CD14-positive monocyte (primary cell): ENCODE measurements at regions not wholly inside any gene's neighbourhood (a gene's known extent, or its start where the extent isn't known, plus 50 kb on each side); places are given as distances from the start of the nearest gene placed in this dataset.
A peak's percentile ranks its signal among the peaks of the same experiment; 100 is the strongest.

ENCODE experiments used
- DNase-seq, 3 donors: peaks; one replicate each; pipeline ENCODE4 v3.0.0-alpha.2; 2011 to 2022
- H2AFZ ChIP-seq: 2 replicates; pipeline ENCODE4 v1.6.0; 2012; ENCODE audit warnings: mild to moderate bottlenecking, low read depth, low read length, inconsistent platforms; ENCODE audit not compliant: insufficient read depth, poor library complexity, severe bottlenecking
- H3K27ac ChIP-seq, 2 donors: 1 replicate in 1 of 2; 2 replicates in 1 of 2; pipeline ENCODE4 v1.5.1; 2012 to 2013; ENCODE audit warnings: low read length in 2 of 2, control low read depth in 1 of 2, inconsistent platforms in 1 of 2, low read depth in 1 of 2, mild to moderate bottlenecking in 1 of 2
- H3K27me3 ChIP-seq, 2 donors: one replicate each; pipeline versions ENCODE4 v1.6.0 to v1.6.1; 2011 to 2013; ENCODE audit warnings: low read length in 2 of 2; ENCODE audit not compliant: control insufficient read depth in 2 of 2, insufficient read depth in 2 of 2
- H3K36me3 ChIP-seq, 2 donors: replicated peaks in 1 of 2; 1 replicate in 1 of 2; 2 replicates in 1 of 2; pipeline versions ENCODE4 v1.5.1 to v1.6.1; 2012 to 2013; ENCODE audit warnings: low read length in 2 of 2, control low read depth in 1 of 2, inconsistent platforms in 1 of 2, mild to moderate bottlenecking in 1 of 2; ENCODE audit not compliant: insufficient read depth in 2 of 2, control insufficient read depth in 1 of 2
- H3K4me1 ChIP-seq, 2 donors: 1 replicate in 1 of 2; 2 replicates in 1 of 2; pipeline versions ENCODE4 v1.5.1 to v1.6.1; 2012 to 2013; ENCODE audit warnings: low read length in 2 of 2, control low read depth in 1 of 2, inconsistent platforms in 1 of 2, mild to moderate bottlenecking in 1 of 2, moderate library complexity in 1 of 2; ENCODE audit not compliant: insufficient read depth in 2 of 2, control insufficient read depth in 1 of 2
- H3K4me2 ChIP-seq: replicated peaks from 2 replicates; pipeline ENCODE3; 2012; ENCODE audit warnings: low read length, moderate library complexity, mild to moderate bottlenecking; ENCODE audit not compliant: poor library complexity, severe bottlenecking; ENCODE audit errors: extremely low read depth
- H3K4me3 ChIP-seq, 3 experiments: fragments of 200-600 bp in 1 of 3; sonication (generic) in 1 of 3; replicated peaks in 1 of 3; 1 replicate in 2 of 3; 2 replicates in 1 of 3; pipeline ENCODE4 v1.5.1; 2011 to 2013; ENCODE audit warnings: low read length in 3 of 3, mild to moderate bottlenecking in 3 of 3, control low read depth in 2 of 3, low read depth in 2 of 3, inconsistent platforms in 1 of 3, moderate library complexity in 1 of 3
- H3K79me2 ChIP-seq: 2 replicates; pipeline ENCODE4 v1.6.0; 2012; ENCODE audit warnings: mild to moderate bottlenecking, control low read depth, inconsistent platforms, low read length, moderate library complexity; ENCODE audit not compliant: insufficient read depth
- H3K9ac ChIP-seq: 2 replicates; pipeline ENCODE4 v1.6.0; 2017; ENCODE audit warnings: low read length, mild to moderate bottlenecking; ENCODE audit not compliant: insufficient read depth, poor library complexity, severe bottlenecking
- H3K9me3 ChIP-seq, 2 donors: replicated peaks in 1 of 2; 1 replicate in 1 of 2; 2 replicates in 1 of 2; pipeline versions ENCODE4 v1.5.1 to v1.6.1; 2012 to 2013; ENCODE audit warnings: low read length in 2 of 2, control low read depth in 1 of 2; ENCODE audit not compliant: control insufficient read depth in 1 of 2, insufficient read depth in 1 of 2
- H4K20me1 ChIP-seq: 2 replicates; pipeline ENCODE4 v1.6.0; 2012; ENCODE audit warnings: mild to moderate bottlenecking, low read length, control low read depth, moderate library complexity; ENCODE audit not compliant: insufficient read depth
- H3K27ac Mint-ChIP-seq, 7 donors: one replicate each; pipeline ENCODE4 v1.8.0; 2020; ENCODE audit warnings: mild to moderate bottlenecking in 7 of 7, mixed read lengths in 7 of 7, moderate library complexity in 6 of 7, inconsistent platforms in 2 of 7
- H3K27me3 Mint-ChIP-seq, 3 donors: one replicate each; pipeline ENCODE4 v1.8.0; 2021 to 2022; ENCODE audit warnings: low read depth in 3 of 3, mild to moderate bottlenecking in 3 of 3, mixed read lengths in 3 of 3, moderate library complexity in 3 of 3, inconsistent platforms in 1 of 3
- H3K36me3 Mint-ChIP-seq, 2 donors: one replicate each; pipeline ENCODE4 v1.8.0; 2020; ENCODE audit warnings: mixed read lengths in 2 of 2, inconsistent platforms in 1 of 2, mild to moderate bottlenecking in 1 of 2
- H3K4me1 Mint-ChIP-seq: one replicate; pipeline ENCODE4 v1.8.0; 2020; ENCODE audit warnings: mild to moderate bottlenecking, mixed read lengths
- H3K4me3 Mint-ChIP-seq, 2 donors: one replicate each; pipeline ENCODE4 v1.8.0; 2020; ENCODE audit warnings: mild to moderate bottlenecking in 2 of 2, mixed read lengths in 2 of 2, moderate library complexity in 1 of 2
- H3K9me3 Mint-ChIP-seq, 7 donors: one replicate each; pipeline ENCODE4 v1.8.0; 2020 to 2022; ENCODE audit warnings: mixed read lengths in 7 of 7, mild to moderate bottlenecking in 6 of 7, moderate library complexity in 6 of 7, inconsistent platforms in 2 of 7
- CTCF ChIP-seq: fragments of 200-600 bp; IDR thresholded peaks from one replicate; pipeline ENCODE4 v1.8.0; 2022; ENCODE audit warnings: antibody characterized with exemption, mild to moderate bottlenecking
- WGBS: methylation state at CpG from one replicate; pipeline ENCODE4 v1.1.5; 2013; ENCODE audit warnings: missing lambda C conversion rate; ENCODE audit not compliant: insufficient coverage; 5-methylcytosine and 5-hydroxymethylcytosine counted together
- intact Hi-C, 2 donors: fragments of 100-400 bp; cut with micrococcal nuclease; formaldehyde crosslinking; loops; one replicate each; pipeline versions ENCODE4 v1.15.0 to v1.15.1; 2023

GRCh38 chr4:1536579-1537409 is 130.6 kb upstream of the NKX1-1 start:
- Histone ChIP-seq H3K79me2 (no peaks in the 10 kb centered on the region), H3K4me1 (no peaks in the 10 kb centered on the region), H2AFZ (no peak overlapping the region), H3K4me2 (no peak overlapping the region), H3K27me3 (no peaks in the 10 kb centered on the region), H3K9ac (no peak overlapping the region), H3K36me3 (no peaks in the 10 kb centered on the region), H3K9me3 (no peaks in the 10 kb centered on the region), H4K20me1 (no peaks in the 10 kb centered on the region), H3K4me3 (no peak overlapping the region), H3K27ac (no peak overlapping the region)
- peaks cover 0 to 2% (median 0%) of the 10 kb centered on the region in 7 donors for H3K9me3 Mint-ChIP-seq
- peaks cover 9 to 21% (median 19%) of the 10 kb centered on the region in 3 donors for H3K27me3 Mint-ChIP-seq
- H3K4me1 Mint-ChIP-seq = no peaks in the 10 kb centered on the region
- peak overlapping the region in 1 of 2 donors; percentile 9 for H3K4me3 Mint-ChIP-seq
- WGBS = 94% methylated on average over 33 of the region's 42 CpGs
- intact Hi-C loops = no loop called here
- TF ChIP-seq CTCF = no peak
- no peak for DNase-seq
- H3K36me3 Mint-ChIP-seq = no peaks in the 10 kb centered on the region
- H3K27ac Mint-ChIP-seq = no peak overlapping the region

DNA sequence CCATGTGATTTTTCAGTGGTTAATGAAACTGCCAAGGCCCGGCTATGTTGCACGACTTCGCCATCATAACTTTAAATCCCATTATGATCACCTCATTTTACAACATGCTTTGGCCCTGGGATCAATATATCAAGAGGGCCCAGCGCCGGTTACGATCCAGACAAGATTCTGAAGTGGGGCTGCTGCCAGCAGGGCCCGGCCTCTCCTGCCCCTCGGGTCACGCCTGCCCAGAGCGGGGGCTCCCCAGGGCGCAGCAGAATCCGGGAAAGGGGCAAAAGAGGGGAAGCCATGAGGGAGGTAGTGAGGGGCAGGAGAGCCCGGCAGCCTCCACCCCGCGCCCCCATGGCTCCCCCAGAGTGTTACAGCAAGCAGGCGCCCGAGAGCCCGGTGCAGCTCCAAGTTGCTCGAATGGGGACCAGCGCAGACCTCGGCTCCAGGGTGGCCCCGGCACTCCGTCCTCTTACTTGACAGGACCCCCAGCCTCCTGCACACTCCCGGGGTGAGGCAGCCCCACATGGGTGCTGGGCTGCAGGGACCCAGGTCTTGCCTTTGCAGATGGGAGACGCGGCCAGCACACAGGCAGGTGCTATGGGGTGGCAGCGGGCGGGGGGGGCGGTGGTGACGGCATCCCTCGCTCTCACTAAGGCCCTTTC is 129.8 kb upstream of the NKX1-1 start:
- no peaks in the 10 kb centered on the region for H4K20me1 ChIP-seq
- 96% methylated on average over 27 of the region's 31 CpGs for whole genome bisulfite sequencing

More for the DNA sequence above, 129.8 kb upstream of the NKX1-1 start:
- no peaks in the 10 kb centered on the region for H3K36me3 ChIP-seq
- no peak overlapping the region for H3K4me3 Mint-ChIP-seq
- no peaks in the 10 kb centered on the region for H3K4me1 ChIP-seq
- H3K27me3 Mint-ChIP-seq = peaks cover 9 to 23% (median 19%) of the 10 kb centered on the region in 3 donors
- intact Hi-C loops = no loop called here
- DNase-seq = no peak
- no peak overlapping the region for H3K27ac Mint-ChIP-seq
- no peak overlapping the region for H3K4me2 ChIP-seq
- no peak for TF ChIP-seq CTCF
- H3K4me3 ChIP-seq = no peak overlapping the region
- no peak overlapping the region for H3K9ac ChIP-seq
- no peaks in the 10 kb centered on the region for H3K9me3 ChIP-seq
- no peak overlapping the region for H2AFZ ChIP-seq
- no peak overlapping the region for H3K27ac ChIP-seq
- H3K79me2 ChIP-seq = no peaks in the 10 kb centered on the region
- no peaks in the 10 kb centered on the region for H3K36me3 Mint-ChIP-seq
- peaks cover 0 to 2% (median 0%) of the 10 kb centered on the region in 7 donors for H3K9me3 Mint-ChIP-seq
- no peaks in the 10 kb centered on the region for H3K4me1 Mint-ChIP-seq
- no peaks in the 10 kb centered on the region for H3K27me3 ChIP-seq
